ENCODE measurements at regions not wholly inside any gene's neighbourhood (a gene's known extent, or its start where the extent isn't known, plus 50 kb on each side); places are given as distances from the start of the nearest gene placed in this dataset.

- FAIRE-seq (no peak), DNase-seq (ENCODE audit: low spot score) (no peak), ATAC-seq (no peak)
- in situ Hi-C loops (cut with HindIII; ENCODE audit: extremely low pct_ligation_motif_present, low pct_unique_long_range_greater_than_20kb) (no loop called here), intact Hi-C loops (cut with micrococcal nuclease; ENCODE audit: unreplicated experiment) (no loop called here)
- 28% methylated on average over 8 of the region's 8 CpGs for WGBS (ENCODE audit: low lambda C conversion rate)
- Histone ChIP-seq H3K9me3 (ENCODE audit: low read length) (peaks cover 21% of the 10 kb centered on the region), H3K4me3 (replicated peaks in 1 of 3; ENCODE audit: insufficient read depth in 1 of 3, low read depth in 2 of 3, low read length in 3 of 3) (no peak overlapping the region), H3K4me1 (ENCODE audit: insufficient read depth, low read length) (no peaks in the 10 kb centered on the region), H3K27me3 (ENCODE audit: control insufficient read depth in 1 of 2, insufficient read depth in 2 of 2, low read length in 2 of 2) (peaks cover 2 to 4% of the 10 kb centered on the region in 2 experiments; a peak in 3 of 5 replicates), H3K36me3 (replicated peaks in 1 of 2; ENCODE audit: control insufficient read depth in 1 of 2, insufficient read depth in 2 of 2, low read length in 2 of 2) (no peaks in the 10 kb centered on the region), H3K9ac (ENCODE audit: insufficient read depth, low read depth, low read length) (no peak overlapping the region), H3K4me2 (ENCODE audit: low read depth, low read length) (no peak overlapping the region), H4K20me1 (ENCODE audit: insufficient read depth, low read length) (no peaks in the 10 kb centered on the region), H3K27ac (ENCODE audit: extremely low read length, insufficient read depth, low read length) (no peak overlapping the region), H2AFZ (ENCODE audit: low read length) (no peak overlapping the region), H3K79me2 (ENCODE audit: insufficient read depth, low read length) (no peaks in the 10 kb centered on the region)
- no TSS peak for BruUV-seq (replicated peaks)
- ChIA-PET POLR2A (interaction anchor here (0.6 kb wide), 1 partner anchor 41 kb away, joined by 3 read pairs; no protein-coding TSS in a partner anchor), CTCF (ENCODE audit: low intra/inter-chr PET ratio, low total read pairs) (no interaction called here)
- TF ChIP-seq ARID3A (IDR thresholded peaks at IDR 0.05; ENCODE audit: low read depth, low read length) (no peak), FOXA1 (IDR thresholded peaks at IDR 0.05) (no peak), FOXA1 (CRISPR knock-in tag; IDR thresholded peaks at IDR 0.05) (no peak), POLR2AphosphoS5 (IDR thresholded peaks at IDR 0.05; ENCODE audit: low read depth, low read length) (no peak), KMT2A (CRISPR knock-in tag; IDR thresholded peaks at IDR 0.05) (no peak), NFIC (IDR thresholded peaks at IDR 0.05; ENCODE audit: low read length) (no peak), ZNF138 (CRISPR knock-in tag; IDR thresholded peaks at IDR 0.05; ENCODE audit: low read depth) (no peak), AGO2 (optimal IDR thresholded peaks at IDR 0.05; ENCODE audit: low read depth, low read length) (no peak), POLR2A (IDR thresholded peaks at IDR 0.05; ENCODE audit: insufficient read depth in 1 of 2, low read depth in 2 of 2, low read length in 2 of 2) (no peak), AFF4 (CRISPR knock-in tag; IDR thresholded peaks at IDR 0.05) (no peak), ZNF782 (CRISPR knock-in tag; IDR thresholded peaks at IDR 0.05; ENCODE audit: borderline replicate concordance) (no peak), ZNF251 (CRISPR knock-in tag; IDR thresholded peaks at IDR 0.05) (no peak), ZFX (CRISPR knock-in tag; IDR thresholded peaks at IDR 0.05; ENCODE audit: low read depth) (no peak), ZNF512B (CRISPR knock-in tag; IDR thresholded peaks at IDR 0.05; ENCODE audit: borderline replicate concordance) (no peak), ZNF101 (CRISPR knock-in tag; IDR thresholded peaks at IDR 0.05; ENCODE audit: borderline replicate concordance, low read depth) (no peak), HIVEP1 (CRISPR knock-in tag; IDR thresholded peaks at IDR 0.05) (no peak), HOXA9 (CRISPR knock-in tag; IDR thresholded peaks at IDR 0.05; ENCODE audit: borderline replicate concordance) (no peak), CREB1 (IDR thresholded peaks at IDR 0.05) (no peak), CREB1 (CRISPR knock-in tag; IDR thresholded peaks at IDR 0.05) (no peak)
These were observed 205.3 kb upstream of the SULF2 start for GRCh38 chr20:47990507-47991150.
